PC-3 (cell line): ENCODE measurements at regions not wholly inside any gene's neighbourhood (a gene's known extent, or its start where the extent isn't known, plus 50 kb on each side); places are given as distances from the start of the nearest gene placed in this dataset.

Experiments
- ATAC-seq: fragments of 200-7000 bp; cut with Tn5 transposase; 2 replicates; pipeline ENCODE4 v1.9.1; 2020; ENCODE audit warnings: mild to moderate bottlenecking, moderate library complexity
- BruUV-seq: library from RNA; stranded (reverse); fragments of 400-500 nt; replicated peaks from 2 replicates; lab custom pipeline; 2021; lab: Mats Ljungman, UMichigan
- CTCF ChIA-PET: fragments of 300-600 bp; sonication (Branson Sonifier 250); formaldehyde crosslinking; loops from one replicate; lab custom pipeline; 2022; ENCODE audit warnings: antibody characterized with exemption; lab: Charles Lee
- POLR2A ChIA-PET: fragments of 300-600 bp; sonication (Branson Sonifier 250); formaldehyde crosslinking; loops from one replicate; lab custom pipeline; 2022; ENCODE audit warnings: antibody characterized with exemption; ENCODE audit not compliant: unreplicated experiment; lab: Charles Lee
- DNase-seq: peaks from one replicate; pipeline ENCODE4 v3.0.0-alpha.2; 2015
- H2AFZ ChIP-seq: fragments of 300-600 bp; sonication (generic); 2 replicates; pipeline ENCODE4 v1.6.0; 2016; ENCODE audit warnings: antibody characterized with exemption, low read length
- H3F3A ChIP-seq: fragments of 300-600 bp; sonication (generic); one replicate; pipeline ENCODE4 v1.6.0; 2017; ENCODE audit warnings: antibody characterized with exemption, low read length, control low read depth, mild to moderate bottlenecking; ENCODE audit not compliant: unreplicated experiment
- H3K27ac ChIP-seq: fragments of 300-600 bp; sonication (generic); 2 replicates; pipeline ENCODE4 v1.5.1; 2016; ENCODE audit warnings: mild to moderate bottlenecking, low read length
- H3K27me3 ChIP-seq: fragments of 300-600 bp; sonication (generic); 2 replicates; pipeline ENCODE4 v1.6.1; 2016; ENCODE audit warnings: low read length, mixed read lengths
- H3K36me3 ChIP-seq: fragments of 300-600 bp; sonication (generic); 2 replicates; pipeline ENCODE4 v1.6.1; 2016; ENCODE audit warnings: low read depth, mixed run types, low read length, mixed read lengths
- H3K4me1 ChIP-seq: fragments of 300-600 bp; sonication (generic); 2 replicates; pipeline ENCODE4 v1.5.1; 2016; ENCODE audit warnings: low read length; ENCODE audit not compliant: insufficient read depth
- H3K4me2 ChIP-seq: fragments of 300-600 bp; sonication (generic); 2 replicates; pipeline ENCODE4 v1.6.0; 2016; ENCODE audit warnings: low read length
- H3K4me3 ChIP-seq: fragments of 300-600 bp; sonication (generic); 2 replicates; pipeline ENCODE4 v1.5.1; 2016; ENCODE audit warnings: mild to moderate bottlenecking, low read length, mixed read lengths
- H3K79me2 ChIP-seq: fragments of 300-600 bp; sonication (generic); 2 replicates; pipeline ENCODE4 v1.6.1; 2017; ENCODE audit warnings: low read length, mixed read lengths
- H3K9ac ChIP-seq: fragments of 300-600 bp; sonication (generic); 2 replicates; pipeline ENCODE4 v1.6.0; 2016; ENCODE audit warnings: mild to moderate bottlenecking, low read length
- H3K9me2 ChIP-seq: fragments of 300-600 bp; sonication (generic); replicated peaks from 2 replicates; pipeline ENCODE4 v1.6.1; 2016; ENCODE audit warnings: mixed run types, low read length, mixed read lengths
- H3K9me3 ChIP-seq: fragments of 300-600 bp; sonication (generic); 2 replicates; pipeline ENCODE4 v1.6.1; 2016; ENCODE audit warnings: low read length, mixed read lengths
- H4K20me1 ChIP-seq: fragments of 300-600 bp; sonication (generic); 2 replicates; pipeline ENCODE4 v1.6.1; 2016; ENCODE audit warnings: low read length, mixed read lengths
- EZH2 ChIP-seq: fragments of 300-600 bp; sonication (generic); IDR thresholded peaks from one replicate; pipeline ENCODE4 v1.6.1; 2017; ENCODE audit warnings: antibody characterized with exemption, mild to moderate bottlenecking, low read length; ENCODE audit not compliant: unreplicated experiment
- EZH2phosphoT487 ChIP-seq: fragments of 300-600 bp; sonication (generic); IDR thresholded peaks from 2 replicates; pipeline ENCODE4 v1.6.1; 2018; ENCODE audit warnings: mild to moderate bottlenecking, antibody characterized with exemption, low read length, borderline replicate concordance
- intact Hi-C: fragments of 100-400 bp; cut with micrococcal nuclease; formaldehyde crosslinking; loops from 2 replicates; pipeline ENCODE4 v1.9.0; 2023
- TF ChIP-seq, protein P1 (sequence below): fragments of 300-600 bp; sonication (generic); conservative IDR thresholded peaks from 2 replicates; pipeline ENCODE4 v1.5.1; 2017; ENCODE audit warnings: antibody characterized with exemption, low read depth, mild to moderate bottlenecking, low read length

DNA sequence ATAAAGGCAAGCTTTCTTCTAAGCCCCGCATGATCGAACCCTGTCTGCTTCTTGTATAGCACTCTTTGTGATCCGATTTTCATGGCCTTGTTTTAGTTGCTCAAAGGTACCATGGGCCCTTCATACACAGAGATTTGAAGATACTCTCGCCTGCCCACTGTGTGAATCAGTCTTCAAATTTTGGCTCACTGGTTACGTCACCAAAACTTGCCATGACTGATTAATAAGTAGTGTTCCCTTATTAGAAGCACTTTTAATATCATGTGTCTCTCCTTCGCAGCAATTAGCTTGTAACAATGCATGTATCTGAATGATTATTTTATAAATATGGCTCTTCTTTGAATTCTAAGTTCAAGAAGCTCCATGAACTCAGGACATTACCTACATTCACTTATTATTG, 880.5 kb downstream of the STPG2 start:
- H3F3A ChIP-seq: no peaks in the 10 kb centered on the region
- no peaks in the 10 kb centered on the region for H4K20me1 ChIP-seq
- no peaks in the 10 kb centered on the region for H3K36me3 ChIP-seq
- POLR2A ChIA-PET: no interaction called here
- TF ChIP-seq EZH2phosphoT487 (no peak), EZH2 (no peak)
- TF ChIP-seq, protein P1, sequence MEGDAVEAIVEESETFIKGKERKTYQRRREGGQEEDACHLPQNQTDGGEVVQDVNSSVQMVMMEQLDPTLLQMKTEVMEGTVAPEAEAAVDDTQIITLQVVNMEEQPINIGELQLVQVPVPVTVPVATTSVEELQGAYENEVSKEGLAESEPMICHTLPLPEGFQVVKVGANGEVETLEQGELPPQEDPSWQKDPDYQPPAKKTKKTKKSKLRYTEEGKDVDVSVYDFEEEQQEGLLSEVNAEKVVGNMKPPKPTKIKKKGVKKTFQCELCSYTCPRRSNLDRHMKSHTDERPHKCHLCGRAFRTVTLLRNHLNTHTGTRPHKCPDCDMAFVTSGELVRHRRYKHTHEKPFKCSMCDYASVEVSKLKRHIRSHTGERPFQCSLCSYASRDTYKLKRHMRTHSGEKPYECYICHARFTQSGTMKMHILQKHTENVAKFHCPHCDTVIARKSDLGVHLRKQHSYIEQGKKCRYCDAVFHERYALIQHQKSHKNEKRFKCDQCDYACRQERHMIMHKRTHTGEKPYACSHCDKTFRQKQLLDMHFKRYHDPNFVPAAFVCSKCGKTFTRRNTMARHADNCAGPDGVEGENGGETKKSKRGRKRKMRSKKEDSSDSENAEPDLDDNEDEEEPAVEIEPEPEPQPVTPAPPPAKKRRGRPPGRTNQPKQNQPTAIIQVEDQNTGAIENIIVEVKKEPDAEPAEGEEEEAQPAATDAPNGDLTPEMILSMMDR: no peak
- H3K4me1 ChIP-seq: no peaks in the 10 kb centered on the region
- no peaks in the 10 kb centered on the region for H3K9me3 ChIP-seq
- H3K4me2 ChIP-seq: no peak overlapping the region
- H2AFZ ChIP-seq: no peak overlapping the region
- ATAC-seq (no peak), DNase-seq (no peak)
- no peaks in the 10 kb centered on the region for H3K9me2 ChIP-seq
- no peak overlapping the region for H3K9ac ChIP-seq
- H3K4me3 ChIP-seq: no peak overlapping the region
- intact Hi-C loops: no loop called here
- no peaks in the 10 kb centered on the region for H3K27me3 ChIP-seq
- no TSS peak for BruUV-seq
- CTCF ChIA-PET: no interaction called here
- no peak overlapping the region for H3K27ac ChIP-seq
- no peaks in the 10 kb centered on the region for H3K79me2 ChIP-seq

DNA sequence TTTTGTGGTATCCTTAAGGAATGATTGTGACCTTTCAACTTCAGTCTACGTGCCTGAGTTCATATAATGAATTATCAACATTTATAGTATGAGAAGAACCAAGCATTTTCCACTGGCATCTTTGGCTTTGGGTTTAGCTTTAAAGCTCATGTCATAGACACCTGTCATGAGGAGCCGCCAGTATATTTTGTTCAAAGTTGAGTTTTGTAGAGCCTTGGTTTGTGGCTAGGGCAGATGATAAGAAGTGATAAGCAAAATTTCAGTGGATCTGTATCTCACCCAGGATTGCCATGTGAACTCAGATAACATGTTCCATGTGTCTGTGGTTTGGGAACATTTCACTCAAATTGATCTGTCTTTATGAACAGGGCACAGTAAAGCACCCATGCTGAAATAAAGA, 873.2 kb downstream of the STPG2 start:
- no peak overlapping the region for H3K9ac ChIP-seq
- no peak overlapping the region for H3K4me3 ChIP-seq
- no peaks in the 10 kb centered on the region for H4K20me1 ChIP-seq
- H3K36me3 ChIP-seq: no peaks in the 10 kb centered on the region
- no peak overlapping the region for H3K27ac ChIP-seq
- no peak for DNase-seq
- intact Hi-C loops: no loop called here
- no peak overlapping the region for H2AFZ ChIP-seq
- no TSS peak for BruUV-seq
- no peaks in the 10 kb centered on the region for H3F3A ChIP-seq
- no peaks in the 10 kb centered on the region for H3K9me2 ChIP-seq
- POLR2A ChIA-PET: no interaction called here
- no peaks in the 10 kb centered on the region for H3K79me2 ChIP-seq
- TF ChIP-seq EZH2phosphoT487 (no peak), EZH2 (no peak)
- TF ChIP-seq, protein P1: no peak
- H3K27me3 ChIP-seq: no peaks in the 10 kb centered on the region
- no peak for ATAC-seq
- H3K4me2 ChIP-seq: no peak overlapping the region
- CTCF ChIA-PET: no interaction called here
- no peaks in the 10 kb centered on the region for H3K4me1 ChIP-seq
- no peaks in the 10 kb centered on the region for H3K9me3 ChIP-seq

DNA sequence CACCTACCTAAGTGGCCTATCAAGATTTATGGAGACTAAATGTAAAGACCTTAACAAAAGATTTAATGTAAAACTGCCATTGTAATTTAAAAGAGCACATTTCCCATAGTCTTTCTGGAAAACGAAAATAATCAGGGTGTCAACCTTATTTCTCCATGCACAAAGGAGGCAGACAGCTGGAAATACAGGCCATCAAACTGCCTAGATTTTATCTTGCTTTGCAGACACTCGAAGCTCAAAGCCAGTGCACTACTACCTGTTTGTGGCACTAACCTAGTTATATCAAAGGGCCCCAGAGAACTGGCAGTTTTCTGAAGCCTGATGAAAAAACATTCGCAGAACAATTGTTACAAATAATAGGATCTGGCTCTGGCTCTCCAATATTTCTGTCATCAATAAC, 863.9 kb downstream of the STPG2 start:
- no peaks in the 10 kb centered on the region for H3K36me3 ChIP-seq
- H4K20me1 ChIP-seq: no peaks in the 10 kb centered on the region
- H3K27ac ChIP-seq: no peak overlapping the region
- ChIA-PET CTCF (no interaction called here), POLR2A (no interaction called here)
- ATAC-seq (no peak), DNase-seq (no peak)
- intact Hi-C loops: no loop called here
- no peak overlapping the region for H3K4me2 ChIP-seq
- H2AFZ ChIP-seq: no peak overlapping the region
- no peaks in the 10 kb centered on the region for H3K79me2 ChIP-seq
- BruUV-seq: no TSS peak
- H3K4me1 ChIP-seq: no peaks in the 10 kb centered on the region
- H3K9ac ChIP-seq: no peak overlapping the region
- H3K4me3 ChIP-seq: no peak overlapping the region
- H3K27me3 ChIP-seq: no peaks in the 10 kb centered on the region
- TF ChIP-seq, protein P1: no peak
- no peak for TF ChIP-seq EZH2phosphoT487
- no peak for TF ChIP-seq EZH2
- H3F3A ChIP-seq: no peaks in the 10 kb centered on the region
- no peaks in the 10 kb centered on the region for H3K9me3 ChIP-seq
- H3K9me2 ChIP-seq: no peaks in the 10 kb centered on the region
